22Rv1 (cell line): ENCODE measurements at regions not wholly inside any gene's neighbourhood (a gene's known extent, or its start where the extent isn't known, plus 50 kb on each side); places are given as distances from the start of the nearest gene placed in this dataset.

Experiments
- H3K27ac ChIP-seq: fragments of 450-650 bp; 2 replicates; pipeline ENCODE4 v1.5.1; 2017
- CTCF ChIP-seq: fragments of 450-650 bp; IDR thresholded peaks from 2 replicates; pipeline ENCODE4 v1.5.1; 2017; ENCODE audit warnings: mild to moderate bottlenecking
- ZFX ChIP-seq: fragments of 450-650 bp; IDR thresholded peaks from 2 replicates; pipeline ENCODE4 v1.6.1; 2017; ENCODE audit warnings: antibody characterized with exemption, borderline replicate concordance

- H3K27ac ChIP-seq, result no peak overlapping the region
- no peak for TF ChIP-seq ZFX
- no peak for TF ChIP-seq CTCF
These were observed 755.7 kb upstream of the CELF4 start for GRCh38 chr18:38321262-38321661.

GRCh38 chr18:38318416-38318815 lies 752.8 kb upstream of the CELF4 start:
- no peak for TF ChIP-seq CTCF
- no peak for TF ChIP-seq ZFX
- H3K27ac ChIP-seq, result no peak overlapping the region

GRCh38 chr18:38313831-38314230 lies 748.2 kb upstream of the CELF4 start:
- H3K27ac ChIP-seq, result no peak overlapping the region
- TF ChIP-seq ZFX (no peak), CTCF (no peak)

GRCh38 chr18:38312532-38312931 lies 746.9 kb upstream of the CELF4 start:
- TF ChIP-seq ZFX, result no peak
- TF ChIP-seq CTCF, result no peak
- H3K27ac ChIP-seq, result no peak overlapping the region

GRCh38 chr18:38310936-38311335 lies 745.3 kb upstream of the CELF4 start:
- no peak for TF ChIP-seq ZFX
- H3K27ac ChIP-seq, result no peak overlapping the region

- TF ChIP-seq ZFX (no peak), CTCF (no peak)
These were observed 742.3 kb upstream of the CELF4 start for GRCh38 chr18:38307914-38308313.

GRCh38 chr18:38305961-38306360 lies 740.4 kb upstream of the CELF4 start:
- no peak overlapping the region for H3K27ac ChIP-seq
- TF ChIP-seq ZFX, result no peak
- TF ChIP-seq CTCF, result no peak

More at GRCh38 chr18:38307914-38308313, 742.3 kb upstream of the CELF4 start:
- no peak overlapping the region for H3K27ac ChIP-seq

- TF ChIP-seq ZFX (no peak), CTCF (no peak)
- H3K27ac ChIP-seq, result no peak overlapping the region
These were observed 736.0 kb upstream of the CELF4 start for GRCh38 chr18:38301621-38302020.
